ENCODE measurements at regions not wholly inside any gene's neighbourhood (a gene's known extent, or its start where the extent isn't known, plus 50 kb on each side); places are given as distances from the start of the nearest gene placed in this dataset.
"Not testable (repeated sequence)": the region's sequence is repeated elsewhere in the genome, so short reads cannot be mapped to it uniquely, and the experiment has no call there.

DNA sequence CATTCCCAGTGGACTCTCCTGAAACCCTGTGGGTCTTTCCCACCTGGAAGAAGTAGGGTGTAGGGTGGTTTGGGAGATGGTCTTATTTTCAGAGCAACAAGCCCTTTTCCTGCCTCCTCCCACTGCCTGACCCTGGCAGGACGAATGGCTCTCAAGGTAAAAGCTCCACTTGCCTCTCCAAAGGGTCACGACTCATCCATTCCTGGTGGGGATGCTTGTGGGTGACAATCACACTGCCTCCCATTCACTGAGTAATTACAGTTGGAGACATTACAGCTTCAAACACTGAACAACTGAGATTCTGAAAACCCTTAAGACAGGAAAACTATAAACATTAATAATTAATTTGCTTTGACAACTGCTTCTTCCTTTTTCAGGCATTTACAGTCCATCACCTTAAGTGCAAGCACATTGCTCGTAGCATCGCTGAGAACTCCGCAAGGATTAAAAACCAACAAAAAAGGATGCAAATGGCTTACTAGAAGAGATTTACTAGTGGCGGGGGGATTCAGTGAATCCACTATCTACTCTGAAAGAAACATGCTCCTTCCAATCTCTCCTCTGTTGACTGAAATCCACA lies 199.6 kb upstream of the IRS2 start:
- TF ChIP-seq, protein P1, sequence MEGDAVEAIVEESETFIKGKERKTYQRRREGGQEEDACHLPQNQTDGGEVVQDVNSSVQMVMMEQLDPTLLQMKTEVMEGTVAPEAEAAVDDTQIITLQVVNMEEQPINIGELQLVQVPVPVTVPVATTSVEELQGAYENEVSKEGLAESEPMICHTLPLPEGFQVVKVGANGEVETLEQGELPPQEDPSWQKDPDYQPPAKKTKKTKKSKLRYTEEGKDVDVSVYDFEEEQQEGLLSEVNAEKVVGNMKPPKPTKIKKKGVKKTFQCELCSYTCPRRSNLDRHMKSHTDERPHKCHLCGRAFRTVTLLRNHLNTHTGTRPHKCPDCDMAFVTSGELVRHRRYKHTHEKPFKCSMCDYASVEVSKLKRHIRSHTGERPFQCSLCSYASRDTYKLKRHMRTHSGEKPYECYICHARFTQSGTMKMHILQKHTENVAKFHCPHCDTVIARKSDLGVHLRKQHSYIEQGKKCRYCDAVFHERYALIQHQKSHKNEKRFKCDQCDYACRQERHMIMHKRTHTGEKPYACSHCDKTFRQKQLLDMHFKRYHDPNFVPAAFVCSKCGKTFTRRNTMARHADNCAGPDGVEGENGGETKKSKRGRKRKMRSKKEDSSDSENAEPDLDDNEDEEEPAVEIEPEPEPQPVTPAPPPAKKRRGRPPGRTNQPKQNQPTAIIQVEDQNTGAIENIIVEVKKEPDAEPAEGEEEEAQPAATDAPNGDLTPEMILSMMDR (conservative IDR thresholded peaks at IDR 0.05; ENCODE audit: control insufficient read depth, insufficient read depth, low read depth, low read length): no peak
- H3K4me3 ChIP-seq (ENCODE audit: control insufficient read depth, low read depth, low read length): no peak overlapping the region
- DNase-seq (ENCODE audit: low read depth): peak; percentile 23

- TF ChIP-seq, protein P1 (conservative IDR thresholded peaks at IDR 0.05; ENCODE audit: control insufficient read depth, insufficient read depth, low read depth, low read length): no peak
- no peak overlapping the region for H3K4me3 ChIP-seq (ENCODE audit: control insufficient read depth, low read depth, low read length)
- DNase-seq (ENCODE audit: low read depth): no peak
Measured at GRCh38 chr13:109983447-109983846, 197.1 kb upstream of the IRS2 start.

DNA sequence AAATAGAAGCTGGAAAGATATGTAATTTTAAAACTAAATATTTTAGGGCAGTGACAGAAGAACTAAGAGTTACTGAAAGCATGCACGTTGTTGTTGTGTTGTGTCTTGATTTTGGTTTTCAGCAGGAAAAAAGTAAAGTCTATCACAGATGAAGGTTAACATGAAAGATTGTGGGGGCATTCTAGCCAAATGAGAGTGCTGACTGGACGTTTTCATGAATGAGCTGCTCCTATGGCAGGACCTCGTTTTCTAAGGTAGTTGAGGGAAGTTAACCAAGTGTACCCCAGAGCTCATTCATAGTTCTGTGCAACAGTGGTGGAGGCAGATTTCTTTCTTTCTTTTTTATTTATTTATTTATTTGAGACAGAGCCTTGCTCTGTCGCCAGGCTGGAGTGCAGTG lies 194.6 kb upstream of the IRS2 start:
- TF ChIP-seq, protein P1 (conservative IDR thresholded peaks at IDR 0.05; ENCODE audit: control insufficient read depth, insufficient read depth, low read depth, low read length): no peak
- no peak overlapping the region for H3K4me3 ChIP-seq (ENCODE audit: control insufficient read depth, low read depth, low read length)
- DNase-seq (ENCODE audit: low read depth): no peak

DNA sequence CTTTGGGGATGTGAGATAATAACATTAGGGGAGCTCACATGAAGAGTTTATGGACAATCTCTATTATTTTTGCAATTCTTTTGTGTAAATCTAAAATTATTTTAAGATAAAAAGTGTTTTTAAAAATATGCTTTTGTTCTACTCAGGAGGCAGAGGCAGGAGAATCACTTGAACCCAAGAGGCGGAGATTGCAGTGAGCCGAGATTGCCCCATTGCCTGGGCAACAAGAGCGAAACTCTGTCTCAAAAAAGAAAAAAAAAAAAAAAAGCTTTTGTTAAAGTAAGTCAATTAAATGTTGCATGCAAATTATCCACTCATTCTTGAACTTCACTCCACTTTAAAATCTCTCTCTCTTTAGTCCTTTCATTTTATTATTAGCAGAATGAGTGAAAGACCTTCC lies 193.3 kb upstream of the IRS2 start:
- DNase-seq (ENCODE audit: low read depth); H3K4me3 ChIP-seq (ENCODE audit: control insufficient read depth, low read depth, low read length): not testable (repeated sequence)

- DNase-seq (ENCODE audit: low read depth): no peak
- no peak overlapping the region for H3K4me3 ChIP-seq (ENCODE audit: control insufficient read depth, low read depth, low read length)
- TF ChIP-seq, protein P1 (conservative IDR thresholded peaks at IDR 0.05; ENCODE audit: control insufficient read depth, insufficient read depth, low read depth, low read length): no peak
Measured at GRCh38 chr13:109979228-109979627, 192.8 kb upstream of the IRS2 start.

DNA sequence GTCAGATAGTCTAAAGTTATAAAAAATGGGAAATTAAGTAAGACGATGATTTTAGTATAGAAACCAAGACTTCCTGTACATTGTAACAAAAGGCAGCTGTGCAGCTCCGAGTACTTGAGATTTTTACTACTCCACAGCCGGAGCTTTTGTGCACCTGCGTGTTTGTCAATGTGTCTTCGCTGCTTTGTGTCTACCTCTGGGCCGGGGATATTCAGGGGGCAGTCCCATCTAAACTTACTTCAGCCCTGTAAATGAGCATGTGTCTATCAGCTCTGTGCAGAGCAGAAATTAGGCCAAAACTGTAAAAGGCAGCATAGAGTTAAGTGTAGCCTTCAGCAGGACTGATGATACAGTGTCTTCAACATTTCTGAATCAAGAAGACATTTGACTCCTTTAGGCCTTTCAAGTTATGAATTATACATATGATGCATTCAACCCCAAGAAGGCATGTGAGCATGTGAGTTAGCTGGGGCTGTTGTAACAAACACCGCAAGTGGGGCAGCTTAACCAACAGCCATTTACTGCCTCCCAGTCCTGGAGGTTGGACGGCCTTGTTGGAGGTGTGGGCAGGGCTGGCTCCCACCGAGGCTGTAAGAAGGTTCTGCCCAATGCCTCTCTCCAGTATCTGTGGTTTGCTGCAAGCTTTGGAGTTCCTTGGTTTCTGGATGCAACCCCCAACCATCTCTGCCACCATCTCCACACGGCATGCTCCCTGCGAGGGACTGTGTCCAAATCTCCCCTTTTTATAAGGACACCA lies 191.0 kb upstream of the IRS2 start:
- no peak overlapping the region for H3K4me3 ChIP-seq (ENCODE audit: control insufficient read depth, low read depth, low read length)
- TF ChIP-seq, protein P1 (conservative IDR thresholded peaks at IDR 0.05; ENCODE audit: control insufficient read depth, insufficient read depth, low read depth, low read length): no peak
- no peak for DNase-seq (ENCODE audit: low read depth)

GRCh38 chr13:109976206-109976997 lies 190.0 kb upstream of the IRS2 start:
- TF ChIP-seq, protein P1 (conservative IDR thresholded peaks at IDR 0.05; ENCODE audit: control insufficient read depth, insufficient read depth, low read depth, low read length): no peak
- no peak overlapping the region for H3K4me3 ChIP-seq (ENCODE audit: control insufficient read depth, low read depth, low read length)
- no peak for DNase-seq (ENCODE audit: low read depth)

Measured in fibroblast of mammary gland (primary cell).